Naive B cell (primary cell): ENCODE measurements at regions not wholly inside any gene's neighbourhood (a gene's known extent, or its start where the extent isn't known, plus 50 kb on each side); places are given as distances from the start of the nearest gene placed in this dataset.
"Not testable (repeated sequence)": the region's sequence is repeated elsewhere in the genome, so short reads cannot be mapped to it uniquely, and the experiment has no call there.

Experiments used
- ATAC-seq, 2 donors: fragments of 150-1000 bp; cut with Tn5 transposase; 2 replicates each; pipeline ENCODE4 v1.10.0; 2021; ENCODE audit warnings: low read depth in 2 of 2, mild to moderate bottlenecking in 2 of 2, moderate library complexity in 2 of 2
- DNase-seq: peaks from one replicate; pipeline ENCODE4 v3.0.0; 2022
- H3K27ac Mint-ChIP-seq, 6 donors: one replicate each; pipeline ENCODE4 v1.8.0; 2020 to 2022; ENCODE audit warnings: mild to moderate bottlenecking in 6 of 6, mixed read lengths in 6 of 6, moderate library complexity in 5 of 6, inconsistent platforms in 2 of 6
- H3K27me3 Mint-ChIP-seq, 3 donors: one replicate each; pipeline ENCODE4 v1.8.0; 2021 to 2022; ENCODE audit warnings: mixed read lengths in 3 of 3, mild to moderate bottlenecking in 1 of 3
- H3K36me3 Mint-ChIP-seq, 2 donors: one replicate each; pipeline ENCODE4 v1.8.0; 2020 to 2022; ENCODE audit warnings: mixed read lengths in 2 of 2, inconsistent platforms in 1 of 2, mild to moderate bottlenecking in 1 of 2
- H3K4me1 Mint-ChIP-seq, 3 donors: one replicate each; pipeline ENCODE4 v1.8.0; 2020 to 2022; ENCODE audit warnings: mixed read lengths in 3 of 3, inconsistent platforms in 1 of 3, mild to moderate bottlenecking in 1 of 3, moderate library complexity in 1 of 3
- H3K4me3 Mint-ChIP-seq, 8 donors: one replicate each; pipeline ENCODE4 v1.8.0; 2020 to 2022; ENCODE audit warnings: mild to moderate bottlenecking in 8 of 8, mixed read lengths in 8 of 8, moderate library complexity in 8 of 8, inconsistent platforms in 2 of 8
- H3K9me3 Mint-ChIP-seq, 7 donors: one replicate each; pipeline ENCODE4 v1.8.0; 2020 to 2022; ENCODE audit warnings: mixed read lengths in 7 of 7, mild to moderate bottlenecking in 5 of 7, inconsistent platforms in 2 of 7, moderate library complexity in 1 of 7

DNA sequence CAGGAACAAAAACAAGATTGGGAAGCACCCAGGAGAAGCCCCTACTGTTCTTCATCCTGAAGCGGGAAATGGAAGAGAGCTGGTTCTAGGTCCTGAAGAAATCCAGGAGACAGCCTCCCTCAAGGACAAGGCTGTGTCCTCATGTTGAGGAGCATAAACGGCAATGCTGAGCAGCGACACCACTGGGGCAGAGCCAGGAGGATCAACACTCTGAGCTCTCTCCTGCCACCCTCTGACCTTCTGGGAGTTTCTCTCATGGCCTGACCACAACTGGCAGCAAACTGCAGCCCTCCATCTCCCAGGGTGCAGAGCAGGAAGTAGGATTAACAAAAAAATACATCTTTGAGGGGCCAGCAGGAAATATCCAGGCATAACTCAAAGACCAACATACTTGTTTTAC, 1292.2 kb upstream of the TMEM132C start:
- no peak overlapping the region for H3K4me3 Mint-ChIP-seq
- no peak for ATAC-seq
- H3K27me3 Mint-ChIP-seq, result peaks cover 0 to 6% (median 0%) of the 10 kb centered on the region in 3 donors
- no peaks in the 10 kb centered on the region for H3K4me1 Mint-ChIP-seq
- no peaks in the 10 kb centered on the region for H3K36me3 Mint-ChIP-seq
- no peak overlapping the region for H3K27ac Mint-ChIP-seq
- no peak for DNase-seq
- H3K9me3 Mint-ChIP-seq, result peaks cover 0 to 5% (median 0%) of the 10 kb centered on the region in 7 donors

DNA sequence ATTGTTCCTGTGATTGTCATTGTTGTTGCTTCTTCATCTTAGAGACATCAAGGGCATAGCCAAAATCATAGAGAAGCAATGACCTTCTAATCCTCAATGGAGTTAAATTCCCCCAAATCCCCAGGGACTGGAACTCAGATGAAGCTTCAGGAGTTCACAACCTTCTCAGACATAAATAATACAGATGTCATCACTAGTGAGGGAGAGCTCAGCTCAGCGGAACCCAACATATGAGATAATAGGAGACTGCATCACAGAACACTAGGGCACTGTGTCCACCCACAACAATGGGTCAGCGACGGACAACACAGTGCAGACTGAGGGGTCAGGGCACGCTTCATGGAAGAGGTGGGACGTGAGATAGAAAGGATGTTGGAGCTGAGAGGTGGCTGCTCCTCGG, 1290.4 kb upstream of the TMEM132C start:
- Mint-ChIP-seq H3K27me3 (peaks cover 0 to 6% (median 0%) of the 10 kb centered on the region in 3 donors), H3K4me1 (no peaks in the 10 kb centered on the region), H3K9me3 (peaks cover 0 to 12% (median 2%) of the 10 kb centered on the region in 7 donors), H3K27ac (no peak overlapping the region), H3K4me3 (no peak overlapping the region), H3K36me3 (no peaks in the 10 kb centered on the region)
- ATAC-seq, result no peak
- no peak for DNase-seq

DNA sequence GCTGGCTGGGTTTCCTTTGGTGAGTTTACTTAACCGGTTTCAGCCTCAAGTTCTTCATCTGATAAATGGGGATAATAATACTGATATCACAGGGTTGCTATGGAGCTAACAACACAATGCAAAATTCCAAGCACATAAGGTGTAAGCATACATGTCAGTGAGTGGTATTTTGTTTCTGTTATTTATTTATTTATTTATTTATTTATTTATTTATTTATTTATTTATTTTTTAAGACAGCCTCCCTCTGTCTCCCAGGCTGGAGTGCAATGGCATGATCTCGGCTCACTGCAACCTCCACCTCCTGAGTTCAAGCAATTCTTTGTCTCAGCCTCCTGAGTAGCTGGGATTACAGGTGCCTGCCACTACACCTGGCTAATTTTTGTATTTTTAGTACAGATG, 1287.4 kb upstream of the TMEM132C start:
- DNase-seq, H3K4me1 Mint-ChIP-seq, H3K27ac Mint-ChIP-seq, ATAC-seq, H3K36me3 Mint-ChIP-seq, H3K27me3 Mint-ChIP-seq, H3K4me3 Mint-ChIP-seq: not testable (repeated sequence)
- peaks cover 5 to 27% (median 12%) of the 10 kb centered on the region in 7 donors for H3K9me3 Mint-ChIP-seq

DNA sequence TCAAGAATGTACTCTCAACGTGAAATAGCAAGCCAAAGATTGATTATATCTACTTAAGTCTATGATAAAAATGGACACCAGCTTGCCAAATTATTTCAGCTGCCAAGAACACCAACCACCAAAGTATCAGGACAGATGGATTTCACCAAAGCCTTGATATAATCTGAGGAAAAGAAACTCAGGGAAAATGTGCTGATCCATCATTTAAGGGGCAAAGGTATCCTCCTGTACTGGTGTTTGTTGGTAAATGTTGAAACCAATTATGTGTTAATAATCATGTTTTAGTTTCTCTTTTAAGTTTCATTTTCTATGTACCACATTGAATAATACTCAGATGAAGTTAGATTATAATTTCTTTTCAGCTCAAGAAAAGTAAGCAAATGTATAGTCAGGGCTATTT, 1284.3 kb upstream of the TMEM132C start:
- DNase-seq (no peak), ATAC-seq (no peak)
- H3K27me3 Mint-ChIP-seq, result no peaks in the 10 kb centered on the region
- no peaks in the 10 kb centered on the region for H3K4me1 Mint-ChIP-seq
- no peak overlapping the region for H3K27ac Mint-ChIP-seq
- peaks cover 8 to 44% (median 22%) of the 10 kb centered on the region in 7 donors for H3K9me3 Mint-ChIP-seq
- H3K36me3 Mint-ChIP-seq, result peaks cover 0 to 4% of the 10 kb centered on the region in 2 donors
- H3K4me3 Mint-ChIP-seq, result no peak overlapping the region

DNA sequence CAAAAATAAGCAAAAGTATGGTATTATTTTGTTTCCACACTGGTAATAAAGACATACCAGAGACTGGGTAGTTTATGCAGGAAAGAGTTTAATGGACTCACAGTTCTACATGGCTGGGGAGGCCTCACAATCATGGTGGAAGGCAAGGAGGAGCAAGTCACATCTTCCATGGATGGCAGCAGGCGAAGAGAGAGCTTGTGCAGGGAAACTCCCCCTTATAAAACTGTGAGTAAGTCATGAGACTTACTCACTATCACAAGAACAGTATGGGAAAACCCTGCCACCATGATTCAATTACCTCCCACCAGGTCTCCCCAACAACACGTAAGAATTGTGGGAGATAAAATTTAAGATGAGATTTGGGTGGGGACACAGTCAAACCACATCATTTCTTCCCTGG, 1283.2 kb upstream of the TMEM132C start:
- ATAC-seq, H3K27ac Mint-ChIP-seq, H3K36me3 Mint-ChIP-seq, DNase-seq, H3K27me3 Mint-ChIP-seq, H3K4me3 Mint-ChIP-seq, H3K4me1 Mint-ChIP-seq: not testable (repeated sequence)
- peaks cover 10 to 44% (median 23%) of the 10 kb centered on the region in 7 donors for H3K9me3 Mint-ChIP-seq

DNA sequence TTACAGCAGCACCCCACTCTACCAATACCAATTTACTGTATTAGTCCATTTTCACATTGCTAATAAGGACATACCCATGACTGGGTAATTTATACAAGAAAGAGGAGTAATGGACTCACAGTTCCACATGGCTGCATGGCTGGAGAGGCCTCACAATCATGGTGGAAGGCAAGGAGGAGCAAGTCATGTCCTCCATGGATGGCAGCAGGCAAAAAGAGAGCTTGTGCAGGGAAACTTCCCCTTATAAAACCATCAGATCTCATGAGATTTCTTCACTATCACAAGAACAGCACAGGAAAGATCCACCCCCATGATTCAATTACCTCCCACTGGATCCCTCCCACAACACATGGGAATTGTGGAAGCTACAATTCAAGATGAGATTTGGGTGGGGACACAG, 1281.3 kb upstream of the TMEM132C start:
- not testable (repeated sequence) for ATAC-seq

DNA sequence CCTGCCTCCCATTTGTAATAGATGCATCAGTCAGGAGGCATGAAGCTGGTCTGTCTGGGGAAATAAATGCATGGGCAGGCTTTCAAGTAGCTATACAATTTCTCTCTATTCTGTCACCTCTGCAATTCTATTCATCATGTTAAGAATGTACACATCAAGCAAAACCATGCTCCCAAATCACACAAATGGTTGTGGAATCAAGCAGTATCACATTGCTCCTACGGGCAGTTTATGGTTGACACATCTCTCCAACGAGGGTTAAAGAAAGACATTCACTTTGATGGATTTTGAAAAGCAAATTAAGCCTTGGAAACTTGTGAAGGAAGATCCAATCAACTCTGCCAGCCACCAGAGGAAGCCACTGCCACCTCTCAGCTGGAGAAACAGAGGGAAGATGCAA, 1277.4 kb upstream of the TMEM132C start:
- DNase-seq (no peak), ATAC-seq (no peak)
- H3K27me3 Mint-ChIP-seq, result no peaks in the 10 kb centered on the region
- peak overlapping the region in 1 of 6 donors; percentile 49 for H3K27ac Mint-ChIP-seq
- peaks cover 4 to 22% (median 15%) of the 10 kb centered on the region in 7 donors for H3K9me3 Mint-ChIP-seq
- H3K4me1 Mint-ChIP-seq, result no peaks in the 10 kb centered on the region
- no peak overlapping the region for H3K4me3 Mint-ChIP-seq
- H3K36me3 Mint-ChIP-seq, result no peaks in the 10 kb centered on the region

More for the DNA sequence above, 1281.3 kb upstream of the TMEM132C start:
- H3K27ac Mint-ChIP-seq, H3K36me3 Mint-ChIP-seq, H3K4me1 Mint-ChIP-seq, H3K4me3 Mint-ChIP-seq, DNase-seq, H3K27me3 Mint-ChIP-seq: not testable (repeated sequence)
- peaks cover 10 to 44% (median 21%) of the 10 kb centered on the region in 7 donors for H3K9me3 Mint-ChIP-seq

DNA sequence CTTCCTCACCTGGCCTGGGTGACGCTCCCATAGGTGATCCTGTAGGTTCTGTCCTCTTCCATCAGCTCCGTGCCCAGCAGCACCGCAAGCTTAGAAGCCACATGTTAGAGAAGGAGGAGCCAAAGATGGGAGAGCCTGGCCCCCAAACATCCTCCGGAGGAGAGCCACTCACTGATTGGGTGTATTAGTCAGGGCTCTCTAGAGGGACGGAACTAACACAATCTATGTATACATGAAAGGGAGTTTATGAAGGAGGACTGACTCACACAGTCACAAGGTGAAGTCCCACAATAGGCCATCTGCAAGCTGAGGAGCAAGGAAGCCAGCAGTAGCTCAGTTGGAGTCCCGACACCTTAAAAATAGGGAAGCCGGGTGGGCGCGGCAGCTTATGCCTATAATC, 1273.1 kb upstream of the TMEM132C start:
- H3K4me1 Mint-ChIP-seq, result no peaks in the 10 kb centered on the region
- H3K36me3 Mint-ChIP-seq, result no peaks in the 10 kb centered on the region
- no peak for ATAC-seq
- no peaks in the 10 kb centered on the region for H3K27me3 Mint-ChIP-seq
- no peak overlapping the region for H3K27ac Mint-ChIP-seq
- H3K4me3 Mint-ChIP-seq, result no peak overlapping the region
- DNase-seq, result no peak
- H3K9me3 Mint-ChIP-seq, result peaks cover 0 to 9% (median 2%) of the 10 kb centered on the region in 7 donors

DNA sequence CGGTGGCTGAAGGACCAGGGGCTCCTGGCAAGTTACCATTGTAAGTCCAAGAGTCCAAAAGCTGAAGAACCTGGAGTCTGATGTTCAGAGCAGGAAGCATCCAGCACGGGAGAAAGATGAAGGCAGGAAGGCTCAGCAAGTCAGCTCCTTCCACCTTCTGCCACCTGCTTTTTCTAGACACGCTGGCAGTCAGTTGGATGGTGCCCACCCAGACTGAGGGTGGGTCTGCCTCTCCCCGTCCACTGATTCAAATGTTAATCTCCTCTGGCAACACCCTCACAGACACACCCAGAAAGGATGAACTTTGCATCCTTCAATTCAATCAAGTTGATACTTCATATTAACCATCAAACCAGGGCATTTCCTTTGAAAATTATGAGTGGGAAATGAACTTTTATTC, 1272.4 kb upstream of the TMEM132C start:
- peaks cover 0 to 8% (median 4%) of the 10 kb centered on the region in 7 donors for H3K9me3 Mint-ChIP-seq
- ATAC-seq (no peak), DNase-seq (no peak)
- no peaks in the 10 kb centered on the region for H3K36me3 Mint-ChIP-seq
- H3K27ac Mint-ChIP-seq, result no peak overlapping the region
- no peak overlapping the region for H3K4me3 Mint-ChIP-seq
- no peaks in the 10 kb centered on the region for H3K4me1 Mint-ChIP-seq
- no peaks in the 10 kb centered on the region for H3K27me3 Mint-ChIP-seq

DNA sequence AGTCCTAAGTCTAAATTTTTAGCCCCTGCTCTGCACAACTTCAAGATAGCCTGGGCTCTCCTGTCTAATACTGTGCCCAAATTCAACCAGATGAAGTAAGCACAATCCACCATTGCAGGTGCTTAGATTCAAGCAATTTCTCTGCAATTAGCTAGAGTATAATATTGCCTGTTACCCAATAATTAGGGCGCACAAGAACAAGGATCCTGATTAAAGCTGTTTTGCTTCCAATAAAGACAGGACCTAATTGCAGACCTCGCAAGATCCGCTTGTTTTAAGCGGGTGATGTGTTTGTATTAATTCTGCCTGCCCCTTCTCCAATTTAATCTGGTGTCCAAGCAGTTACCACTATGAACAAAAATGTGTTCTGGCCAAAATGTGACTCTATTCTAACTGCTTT, 1268.9 kb upstream of the TMEM132C start:
- no peak overlapping the region for H3K4me3 Mint-ChIP-seq
- no peak for DNase-seq
- H3K27ac Mint-ChIP-seq, result no peak overlapping the region
- peaks cover 0 to 5% (median 0%) of the 10 kb centered on the region in 7 donors for H3K9me3 Mint-ChIP-seq
- H3K36me3 Mint-ChIP-seq, result no peaks in the 10 kb centered on the region
- no peak for ATAC-seq
- no peaks in the 10 kb centered on the region for H3K27me3 Mint-ChIP-seq
- H3K4me1 Mint-ChIP-seq, result no peaks in the 10 kb centered on the region

DNA sequence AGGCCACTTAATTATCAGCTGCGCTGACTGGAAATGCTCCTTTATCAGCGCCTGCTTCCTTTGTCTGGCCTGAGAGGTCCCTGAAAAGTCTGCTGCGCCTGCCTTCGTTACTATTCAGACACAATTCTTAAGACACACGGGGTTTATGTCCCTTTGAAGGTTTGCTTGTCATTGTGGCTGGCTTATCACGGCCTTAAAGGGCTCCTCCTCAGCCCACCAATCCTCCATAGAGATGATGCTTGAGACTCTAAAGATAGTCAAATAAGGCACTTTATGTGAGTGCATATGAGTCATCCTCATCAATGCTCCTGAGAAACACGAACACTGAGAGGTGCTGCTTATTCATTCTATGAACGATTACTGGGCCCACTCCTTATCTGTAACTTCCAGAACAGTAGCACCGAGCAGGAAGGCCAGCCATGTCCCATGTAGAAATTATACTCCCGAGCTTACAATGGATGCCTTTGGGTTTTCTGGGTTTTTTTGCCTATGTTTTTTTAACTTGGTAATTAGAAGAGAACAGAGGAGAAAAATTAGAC, 1268.2 kb upstream of the TMEM132C start:
- DNase-seq (no peak), ATAC-seq (no peak)
- H3K4me3 Mint-ChIP-seq, result no peak overlapping the region
- no peaks in the 10 kb centered on the region for H3K36me3 Mint-ChIP-seq
- peaks cover 0 to 5% (median 0%) of the 10 kb centered on the region in 7 donors for H3K9me3 Mint-ChIP-seq
- no peaks in the 10 kb centered on the region for H3K4me1 Mint-ChIP-seq
- H3K27ac Mint-ChIP-seq, result no peak overlapping the region
- H3K27me3 Mint-ChIP-seq, result no peaks in the 10 kb centered on the region

DNA sequence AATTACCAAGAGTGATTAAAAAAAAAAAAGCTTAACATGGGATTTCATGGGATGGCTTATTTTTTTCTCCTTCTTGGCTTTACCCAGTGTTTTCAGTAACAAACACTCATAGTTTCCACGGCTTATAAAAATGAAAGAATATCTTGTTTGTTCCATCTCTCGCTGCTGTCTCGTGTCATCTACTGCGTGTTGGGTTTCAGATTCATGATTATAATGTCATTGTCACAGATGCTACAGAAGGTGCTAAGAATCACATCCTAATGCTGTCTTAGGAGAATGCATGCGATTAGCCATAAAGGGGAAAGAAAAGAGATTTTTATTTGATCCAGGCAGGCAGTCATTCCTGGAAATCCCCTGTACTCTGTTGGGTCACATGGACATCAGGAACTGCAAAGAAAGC, 1267.6 kb upstream of the TMEM132C start:
- ATAC-seq (no peak), DNase-seq (no peak)
- H3K36me3 Mint-ChIP-seq, result no peaks in the 10 kb centered on the region
- H3K27me3 Mint-ChIP-seq, result no peaks in the 10 kb centered on the region
- H3K9me3 Mint-ChIP-seq, result peaks cover 0 to 5% (median 0%) of the 10 kb centered on the region in 7 donors
- H3K4me1 Mint-ChIP-seq, result no peaks in the 10 kb centered on the region
- H3K27ac Mint-ChIP-seq, result no peak overlapping the region
- no peak overlapping the region for H3K4me3 Mint-ChIP-seq

DNA sequence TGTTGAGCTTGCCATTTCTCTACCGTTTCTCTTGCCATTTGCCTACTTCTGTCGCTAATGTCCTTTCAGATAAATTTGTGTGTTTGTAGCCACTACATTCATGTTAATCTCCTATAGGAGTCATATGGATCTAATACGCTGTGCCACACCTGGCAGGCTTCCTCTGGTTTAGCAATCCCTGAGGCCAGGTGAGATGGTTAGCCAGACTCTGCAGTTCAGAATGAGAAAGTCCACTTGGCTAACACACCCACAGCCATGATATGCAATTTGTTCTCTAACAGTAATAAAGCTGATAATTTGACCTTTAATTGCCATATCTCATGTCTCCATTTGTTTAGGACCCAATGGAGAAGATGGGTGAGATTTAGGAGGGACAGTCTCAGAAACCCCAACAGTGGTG, 1261.6 kb upstream of the TMEM132C start:
- H3K27ac Mint-ChIP-seq, result no peak overlapping the region
- H3K27me3 Mint-ChIP-seq, result no peaks in the 10 kb centered on the region
- H3K9me3 Mint-ChIP-seq, result peaks cover 0 to 2% (median 0%) of the 10 kb centered on the region in 7 donors
- no peak for DNase-seq
- no peak overlapping the region for H3K4me3 Mint-ChIP-seq
- H3K36me3 Mint-ChIP-seq, result no peaks in the 10 kb centered on the region
- ATAC-seq, result no peak
- no peaks in the 10 kb centered on the region for H3K4me1 Mint-ChIP-seq

DNA sequence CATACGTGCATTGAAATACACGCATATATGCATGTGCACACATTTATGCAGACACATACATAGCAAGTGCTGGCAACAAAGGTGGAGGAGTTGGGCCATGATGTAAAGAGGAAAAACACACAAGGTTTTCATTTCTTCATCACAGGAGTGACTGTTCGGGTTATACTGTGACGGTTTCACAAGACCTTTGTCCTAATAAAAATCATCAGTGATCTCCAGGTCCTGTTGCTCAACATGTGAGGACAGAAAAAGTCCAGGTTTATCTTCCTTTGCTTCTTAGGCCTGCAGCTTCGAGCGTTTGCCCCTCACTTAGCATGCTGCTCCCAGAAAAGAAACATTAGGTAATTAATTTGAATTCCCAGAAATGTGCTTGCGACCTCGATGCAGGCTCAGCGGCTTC, 1260.0 kb upstream of the TMEM132C start:
- Mint-ChIP-seq H3K9me3 (peaks cover 0 to 6% (median 0%) of the 10 kb centered on the region in 7 donors), H3K27ac (no peak overlapping the region), H3K4me3 (no peak overlapping the region), H3K36me3 (no peaks in the 10 kb centered on the region), H3K27me3 (no peaks in the 10 kb centered on the region), H3K4me1 (no peaks in the 10 kb centered on the region)
- DNase-seq, result no peak
- no peak for ATAC-seq
